HG02885 (cell line): ENCODE measurements at regions not wholly inside any gene's neighbourhood (a gene's known extent, or its start where the extent isn't known, plus 50 kb on each side); places are given as distances from the start of the nearest gene placed in this dataset.

Source experiments
- ATAC-seq: cut with Tn5 transposase; IDR thresholded peaks from one replicate; pipeline ENCODE4 v1.9.1; 2021; ENCODE audit warnings: mild to moderate bottlenecking; ENCODE audit not compliant: unreplicated experiment, poor library complexity

GRCh38 chr2:18762667-18763066, 173.3 kb upstream of the NT5C1B start:
- ATAC-seq, result no peak

- no peak for ATAC-seq
Measured at GRCh38 chr2:18754286-18754685, 164.9 kb upstream of the NT5C1B start.

- no peak for ATAC-seq
Measured at GRCh38 chr2:18753722-18754121, 164.4 kb upstream of the NT5C1B start.

- ATAC-seq, result no peak
Measured at GRCh38 chr2:18752667-18753422, 163.5 kb upstream of the NT5C1B start.

- no peak for ATAC-seq
Measured at GRCh38 chr2:18752022-18752493, 162.7 kb upstream of the NT5C1B start.

GRCh38 chr2:18750672-18751554, 161.5 kb upstream of the NT5C1B start:
- no peak for ATAC-seq

GRCh38 chr2:18749912-18750526, 160.7 kb upstream of the NT5C1B start:
- no peak for ATAC-seq

GRCh38 chr2:18745431-18746272, 156.3 kb upstream of the NT5C1B start:
- ATAC-seq, result no peak

GRCh38 chr2:18741895-18742732, 152.7 kb upstream of the NT5C1B start:
- ATAC-seq, result no peak

GRCh38 chr2:18741191-18741590, 151.8 kb upstream of the NT5C1B start:
- ATAC-seq, result no peak

GRCh38 chr2:18740474-18740881, 151.1 kb upstream of the NT5C1B start:
- ATAC-seq, result no peak

- no peak for ATAC-seq
Measured at GRCh38 chr2:18731666-18732065, 142.3 kb upstream of the NT5C1B start.

- ATAC-seq, result no peak
Measured at GRCh38 chr2:18724371-18725145, 135.2 kb upstream of the NT5C1B start.

GRCh38 chr2:18723219-18723618, 133.8 kb upstream of the NT5C1B start:
- no peak for ATAC-seq

- no peak for ATAC-seq
Measured at GRCh38 chr2:18722101-18722500, 132.7 kb upstream of the NT5C1B start.

- ATAC-seq, result no peak
Measured at GRCh38 chr2:18721038-18721922, 131.9 kb upstream of the NT5C1B start.

- ATAC-seq, result no peak
Measured at GRCh38 chr2:18719978-18720775, 130.8 kb upstream of the NT5C1B start.
